Esophagus muscularis mucosa (tissue), 4 donors: ENCODE measurements at regions not wholly inside any gene's neighbourhood (a gene's known extent, or its start where the extent isn't known, plus 50 kb on each side); places are given as distances from the start of the nearest gene placed in this dataset.

Source experiments
- DNase-seq: peaks from one replicate; pipeline ENCODE4 v3.0.0-alpha.2; 2017; ENCODE audit errors: extremely low spot score
- H3K27ac ChIP-seq, 4 donors: fragments of 200-600 bp; sonication (generic); replicated peaks in 1 of 4; 1 replicate in 3 of 4; 2 replicates in 1 of 4; pipeline ENCODE4 v1.5.1; 2016 to 2019; ENCODE audit warnings: mild to moderate bottlenecking in 1 of 4
- H3K27me3 ChIP-seq, 4 donors: fragments of 200-600 bp; sonication (generic); one replicate each; pipeline versions ENCODE4 v1.5.1 to v1.6.0; 2016 to 2019
- H3K36me3 ChIP-seq, 4 donors: fragments of 200-600 bp; sonication (generic); one replicate each; pipeline ENCODE4 v1.5.1; 2016 to 2019
- H3K4me1 ChIP-seq, 4 donors: fragments of 200-600 bp; sonication (generic); one replicate each; pipeline ENCODE4 v1.5.1; 2016 to 2019
- H3K4me3 ChIP-seq, 4 donors: fragments of 200-600 bp; sonication (generic); 1 replicate in 2 of 4; 2 replicates in 2 of 4; pipeline ENCODE4 v1.5.1; 2016 to 2019; ENCODE audit warnings: mild to moderate bottlenecking in 4 of 4, moderate library complexity in 1 of 4
- H3K9me3 ChIP-seq, 4 donors: fragments of 200-600 bp; sonication (generic); 1 replicate in 3 of 4; 2 replicates in 1 of 4; pipeline ENCODE4 v1.5.1; 2016 to 2019
- EP300 ChIP-seq: sonication (generic); formaldehyde crosslinking; IDR thresholded peaks from one replicate; pipeline ENCODE4 v1.6.1; 2017; ENCODE audit warnings: antibody characterized with exemption
- POLR2A ChIP-seq: fragments of 450-650 bp; IDR thresholded peaks from one replicate; pipeline ENCODE4 v1.6.1; 2017; ENCODE audit warnings: antibody characterized with exemption, moderate library complexity, mild to moderate bottlenecking, low read depth
- POLR2AphosphoS5 ChIP-seq, 2 donors: sonication (generic); formaldehyde crosslinking; IDR thresholded peaks; one replicate each; pipeline ENCODE4 v1.6.1; 2017; ENCODE audit warnings: antibody characterized with exemption in 2 of 2
- WGBS: methylation state at CpG from one replicate; pipeline ENCODE4 v1.1.5; 2018; 5-methylcytosine and 5-hydroxymethylcytosine counted together
- intact Hi-C: fragments of 100-400 bp; cut with DNase I; formaldehyde crosslinking; loops from one replicate; pipeline ENCODE4 v1.15.1; 2023
- TF ChIP-seq, protein P1 (sequence below), 3 experiments: fragments of 200-600 bp in 2 of 3; fragments of 450-650 bp in 1 of 3; sonication (generic) in 2 of 3; IDR thresholded peaks; one replicate each; pipeline ENCODE4 v1.5.1; 2017 to 2019; ENCODE audit warnings: antibody characterized with exemption in 3 of 3, mild to moderate bottlenecking in 2 of 3, moderate library complexity in 1 of 3

DNA sequence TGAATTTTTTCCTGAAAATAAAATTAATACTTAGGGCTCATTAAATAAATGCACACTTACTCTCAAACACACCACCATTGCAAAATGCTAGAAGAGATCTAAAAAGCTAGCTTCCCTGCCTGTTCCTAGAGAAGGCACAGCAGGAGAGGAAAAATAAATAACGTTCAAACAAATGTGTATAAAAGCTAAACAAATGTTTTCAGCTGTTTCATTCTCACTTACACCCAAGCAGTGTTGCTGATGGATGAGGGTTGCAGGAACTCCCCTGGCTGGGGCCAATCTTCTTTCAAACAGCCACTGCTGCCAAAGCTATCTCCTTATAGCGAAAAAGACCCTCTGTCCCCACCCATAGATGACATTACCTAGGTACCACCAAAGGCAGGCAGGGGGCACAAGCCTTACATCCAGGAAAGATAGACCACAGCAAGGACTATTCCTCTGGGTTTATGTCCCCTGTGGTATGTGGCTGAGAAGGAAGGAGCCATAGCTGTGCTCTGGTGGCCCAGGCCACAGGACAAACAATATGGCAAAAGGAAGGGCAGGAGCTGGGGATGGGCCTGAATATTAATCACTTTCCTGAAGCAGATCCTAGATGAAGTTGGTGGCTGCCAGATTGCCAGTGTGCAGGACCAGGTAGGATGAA lies 214.6 kb downstream of the TTC32 start:
- TF ChIP-seq EP300 = no peak
- no peak for TF ChIP-seq POLR2A
- TF ChIP-seq, protein P1, sequence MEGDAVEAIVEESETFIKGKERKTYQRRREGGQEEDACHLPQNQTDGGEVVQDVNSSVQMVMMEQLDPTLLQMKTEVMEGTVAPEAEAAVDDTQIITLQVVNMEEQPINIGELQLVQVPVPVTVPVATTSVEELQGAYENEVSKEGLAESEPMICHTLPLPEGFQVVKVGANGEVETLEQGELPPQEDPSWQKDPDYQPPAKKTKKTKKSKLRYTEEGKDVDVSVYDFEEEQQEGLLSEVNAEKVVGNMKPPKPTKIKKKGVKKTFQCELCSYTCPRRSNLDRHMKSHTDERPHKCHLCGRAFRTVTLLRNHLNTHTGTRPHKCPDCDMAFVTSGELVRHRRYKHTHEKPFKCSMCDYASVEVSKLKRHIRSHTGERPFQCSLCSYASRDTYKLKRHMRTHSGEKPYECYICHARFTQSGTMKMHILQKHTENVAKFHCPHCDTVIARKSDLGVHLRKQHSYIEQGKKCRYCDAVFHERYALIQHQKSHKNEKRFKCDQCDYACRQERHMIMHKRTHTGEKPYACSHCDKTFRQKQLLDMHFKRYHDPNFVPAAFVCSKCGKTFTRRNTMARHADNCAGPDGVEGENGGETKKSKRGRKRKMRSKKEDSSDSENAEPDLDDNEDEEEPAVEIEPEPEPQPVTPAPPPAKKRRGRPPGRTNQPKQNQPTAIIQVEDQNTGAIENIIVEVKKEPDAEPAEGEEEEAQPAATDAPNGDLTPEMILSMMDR (IDR thresholded peaks at IDR 0.05) = no peak
- no peak for TF ChIP-seq POLR2AphosphoS5 (IDR thresholded peaks at IDR 0.05)
- DNase-seq = no peak
- WGBS = 58% methylated on average over 2 of the region's 2 CpGs
- no peak overlapping the region for H3K4me3 ChIP-seq
- H3K27me3 ChIP-seq = no peaks in the 10 kb centered on the region
- H3K4me1 ChIP-seq = peaks cover 0 to 19% (median 13%) of the 10 kb centered on the region in 4 donors
- no peaks in the 10 kb centered on the region for H3K9me3 ChIP-seq
- H3K27ac ChIP-seq = no peak overlapping the region
- H3K36me3 ChIP-seq = no peaks in the 10 kb centered on the region
- intact Hi-C loops = no loop called here

DNA sequence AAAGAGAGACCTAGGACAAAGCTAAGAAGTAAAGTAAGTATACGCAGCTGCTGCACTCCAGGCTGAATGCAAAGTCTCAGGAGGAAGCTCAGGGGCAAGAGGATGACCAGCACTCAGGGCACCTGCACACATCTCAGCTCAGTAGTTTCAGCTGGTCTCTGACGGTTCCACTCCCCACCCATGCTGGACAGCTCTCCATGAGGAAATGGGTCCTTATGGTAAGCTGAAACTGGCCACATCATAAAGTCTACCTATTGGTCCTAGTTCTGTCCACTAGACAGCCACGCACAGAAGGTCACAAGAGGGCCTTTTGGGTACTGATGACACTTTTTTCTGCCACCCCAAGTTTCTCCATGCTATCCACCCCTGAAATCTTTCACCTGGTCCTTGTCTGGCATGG lies 215.3 kb downstream of the TTC32 start:
- no peak for DNase-seq
- no peaks in the 10 kb centered on the region for H3K36me3 ChIP-seq
- TF ChIP-seq POLR2AphosphoS5 (IDR thresholded peaks at IDR 0.05) (no peak), POLR2A (no peak), EP300 (no peak)
- TF ChIP-seq, protein P1 (IDR thresholded peaks at IDR 0.05) = no peak
- no peak overlapping the region for H3K4me3 ChIP-seq
- H3K27me3 ChIP-seq = no peaks in the 10 kb centered on the region
- 53% methylated on average over 3 of the region's 3 CpGs for WGBS
- intact Hi-C loops = no loop called here
- H3K27ac ChIP-seq = no peak overlapping the region
- H3K4me1 ChIP-seq = peaks cover 0 to 19% (median 13%) of the 10 kb centered on the region in 4 donors
- H3K9me3 ChIP-seq = no peaks in the 10 kb centered on the region

DNA sequence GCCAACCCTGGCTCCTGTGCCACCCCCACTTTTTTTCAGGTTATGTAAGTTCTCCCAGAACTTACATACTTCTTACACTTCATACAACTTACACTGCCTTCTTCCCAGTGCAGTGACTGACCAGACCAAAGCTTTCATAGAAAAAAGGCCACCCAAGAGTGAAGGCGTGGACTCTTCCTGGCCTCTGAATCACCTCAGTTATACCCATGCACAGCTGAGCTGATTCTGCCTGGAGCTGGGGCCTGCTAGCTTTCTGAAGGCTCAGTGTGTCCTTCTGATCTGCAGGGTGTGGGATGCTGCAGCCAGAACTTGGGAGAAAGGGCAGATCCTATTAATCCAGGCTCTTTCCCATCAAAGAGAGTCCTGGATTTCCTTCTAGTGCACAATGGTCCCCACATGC lies 216.1 kb downstream of the TTC32 start:
- Histone ChIP-seq H3K4me3 (no peak overlapping the region), H3K9me3 (no peaks in the 10 kb centered on the region), H3K4me1 (peaks cover 0 to 19% (median 13%) of the 10 kb centered on the region in 4 donors), H3K36me3 (no peaks in the 10 kb centered on the region), H3K27ac (no peak overlapping the region), H3K27me3 (no peaks in the 10 kb centered on the region)
- no peak for TF ChIP-seq POLR2A
- TF ChIP-seq EP300 = no peak
- no peak for TF ChIP-seq POLR2AphosphoS5 (IDR thresholded peaks at IDR 0.05)
- TF ChIP-seq, protein P1 (IDR thresholded peaks at IDR 0.05) = no peak
- WGBS = 58% methylated on average over 1 of the region's 1 CpG
- intact Hi-C loops = no loop called here
- DNase-seq = no peak

DNA sequence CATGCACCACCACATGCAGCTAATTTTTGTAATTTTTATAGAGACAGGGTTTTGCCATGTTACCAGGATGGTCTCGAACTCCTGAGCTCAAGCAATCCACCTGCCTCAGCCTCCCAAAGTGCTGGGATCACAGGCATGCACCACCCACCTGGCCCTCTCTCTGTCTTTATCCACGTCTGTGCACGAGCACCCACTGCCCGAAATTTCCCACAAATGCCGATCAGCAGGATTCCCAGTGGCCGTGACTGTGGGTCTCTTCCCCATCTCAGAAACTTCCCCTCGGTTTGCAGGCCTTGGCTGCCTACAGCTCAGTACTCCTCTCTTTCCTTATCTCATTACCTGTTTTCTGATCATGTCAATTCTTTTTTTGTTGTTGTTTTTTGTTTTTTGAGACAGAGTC lies 217.3 kb downstream of the TTC32 start:
- no peak overlapping the region for H3K27ac ChIP-seq
- no peak overlapping the region for H3K4me3 ChIP-seq
- 92% methylated on average over 7 of the region's 7 CpGs for WGBS
- H3K27me3 ChIP-seq = no peaks in the 10 kb centered on the region
- intact Hi-C loops = no loop called here
- H3K9me3 ChIP-seq = no peaks in the 10 kb centered on the region
- no peak for DNase-seq
- no peaks in the 10 kb centered on the region for H3K36me3 ChIP-seq
- TF ChIP-seq POLR2A (no peak), POLR2AphosphoS5 (IDR thresholded peaks at IDR 0.05) (no peak), EP300 (no peak)
- H3K4me1 ChIP-seq = peaks cover 0 to 19% (median 13%) of the 10 kb centered on the region in 4 donors

DNA sequence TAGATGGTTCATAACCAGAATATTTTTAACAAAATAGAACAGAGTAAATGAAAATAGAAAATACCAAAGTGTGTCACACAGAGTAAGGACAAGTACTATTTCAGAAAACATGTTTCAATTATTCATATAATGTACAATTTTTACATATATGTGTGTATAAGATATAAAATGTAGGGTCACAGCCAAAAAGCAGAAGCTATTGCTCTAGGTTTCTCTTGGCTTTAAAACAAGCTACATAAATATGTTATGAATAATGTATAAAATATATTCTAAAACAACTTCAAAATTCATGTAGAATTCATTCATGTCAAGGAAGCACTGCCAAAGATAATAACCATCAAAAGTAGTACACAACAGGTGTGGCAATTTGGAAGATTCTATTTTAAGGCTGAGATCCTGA lies 218.2 kb downstream of the TTC32 start:
- no peak for DNase-seq
- Histone ChIP-seq H3K4me3 (no peak overlapping the region), H3K4me1 (peaks cover 0 to 19% (median 13%) of the 10 kb centered on the region in 4 donors), H3K36me3 (no peaks in the 10 kb centered on the region), H3K27ac (no peak overlapping the region), H3K9me3 (no peaks in the 10 kb centered on the region), H3K27me3 (no peaks in the 10 kb centered on the region)
- intact Hi-C loops = no loop called here
- TF ChIP-seq EP300 (no peak), POLR2AphosphoS5 (IDR thresholded peaks at IDR 0.05) (no peak), POLR2A (no peak)
- TF ChIP-seq, protein P1 (IDR thresholded peaks at IDR 0.05) = no peak
